GM12892 (cell line): ENCODE measurements at regions not wholly inside any gene's neighbourhood (a gene's known extent, or its start where the extent isn't known, plus 50 kb on each side); places are given as distances from the start of the nearest gene placed in this dataset.

Experiments used
- POLR2A ChIP-seq: IDR thresholded peaks from 2 replicates; pipeline ENCODE4 v1.6.1; 2011; ENCODE audit warnings: low read depth, low read length, control low read depth
- POLR2AphosphoS5 ChIP-seq: IDR thresholded peaks from 2 replicates; pipeline ENCODE4 v1.6.1; 2011; ENCODE audit warnings: low read depth, low read length, control low read depth
- TAF1 ChIP-seq: IDR thresholded peaks from 2 replicates; pipeline ENCODE4 v1.6.1; 2011; ENCODE audit warnings: low read depth, mild to moderate bottlenecking, control low read depth, low read length, borderline replicate concordance

- TF ChIP-seq POLR2A, result no peak
- TF ChIP-seq POLR2AphosphoS5, result no peak
- TF ChIP-seq TAF1, result no peak
Observed at GRCh38 chr7:92968502-92968901, 132.1 kb upstream of the CDK6 start.
